IMR-90 (cell line): ENCODE measurements at regions not wholly inside any gene's neighbourhood (a gene's known extent, or its start where the extent isn't known, plus 50 kb on each side); places are given as distances from the start of the nearest gene placed in this dataset.

Experiments
- CTCF ChIP-seq: conservative IDR thresholded peaks from 2 replicates; pipeline ENCODE4 v1.5.1; 2012; ENCODE audit warnings: mild to moderate bottlenecking, low read depth, low read length, improper control_type of control experiment
- FOS ChIP-seq: fragments of 150-350 bp; IDR thresholded peaks from 2 replicates; pipeline ENCODE4 v1.6.1; 2016; ENCODE audit warnings: low read depth, low read length
- MXI1 ChIP-seq: IDR thresholded peaks from 2 replicates; pipeline ENCODE4 v1.6.1; 2012; ENCODE audit warnings: low read depth, mild to moderate bottlenecking, low read length, moderate library complexity, borderline replicate concordance
- POLR2A ChIP-seq: IDR thresholded peaks from 2 replicates; pipeline ENCODE4 v1.6.1; 2012; ENCODE audit warnings: mild to moderate bottlenecking, low read depth, low read length
- RFX5 ChIP-seq: IDR thresholded peaks from 2 replicates; pipeline ENCODE4 v1.8.0; 2012; ENCODE audit warnings: low read depth, mild to moderate bottlenecking, low read length, moderate library complexity

GRCh38 chr2:8605351-8606065, 76.3 kb upstream of the ID2 start:
- TF ChIP-seq FOS = peak; percentile 92
- TF ChIP-seq MXI1 = no peak
- no peak for TF ChIP-seq CTCF
- TF ChIP-seq RFX5 = no peak
- TF ChIP-seq POLR2A = no peak
